ENCODE measurements at regions not wholly inside any gene's neighbourhood (a gene's known extent, or its start where the extent isn't known, plus 50 kb on each side); places are given as distances from the start of the nearest gene placed in this dataset.
A peak's percentile ranks its signal among the peaks of the same experiment; 100 is the strongest.
"Not testable (repeated sequence)": the region's sequence is repeated elsewhere in the genome, so short reads cannot be mapped to it uniquely, and the experiment has no call there.

DNA sequence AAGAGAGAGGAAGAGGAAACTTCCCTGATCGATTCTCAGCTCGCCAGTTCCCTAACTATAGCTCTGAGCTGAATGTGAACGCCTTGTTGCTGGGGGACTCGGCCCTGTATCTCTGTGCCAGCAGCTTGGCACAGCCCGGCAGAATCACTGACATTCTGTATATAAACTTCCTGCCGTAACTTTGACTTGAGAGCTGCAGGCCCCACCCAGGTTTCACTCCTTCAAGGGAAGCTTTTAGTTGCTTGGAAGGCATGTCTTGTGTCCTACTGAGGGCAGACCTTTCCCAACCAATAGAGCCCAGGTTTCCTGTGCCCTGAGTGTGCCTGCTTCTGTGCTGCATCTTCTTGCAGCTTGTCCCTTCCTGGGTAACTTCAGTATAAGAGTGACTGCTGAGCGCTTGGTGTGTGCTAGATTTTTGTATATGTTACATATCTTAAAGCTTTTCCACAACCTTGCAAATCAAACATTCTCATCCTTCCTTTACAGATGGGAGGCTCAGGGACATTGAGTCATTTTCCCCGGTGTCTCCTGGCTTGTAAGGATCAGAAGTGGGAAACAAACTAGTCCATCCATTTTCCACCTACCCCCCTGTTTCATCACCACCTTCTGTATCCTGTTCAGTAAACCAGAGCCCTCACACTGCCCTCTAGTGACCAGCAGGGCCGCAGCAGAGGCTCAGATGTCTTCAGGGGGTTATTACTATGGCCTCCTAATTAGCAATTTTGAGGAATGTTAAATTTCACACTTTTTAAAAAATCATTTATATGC is 225.2 kb upstream of the PRSS58 start:
- peak; percentile 54 for TF ChIP-seq CTCF (IDR thresholded peaks at IDR 0.05)
- Histone ChIP-seq H3K27me3 (no peaks in the 10 kb centered on the region), H3K4me1 (ENCODE audit: control insufficient read depth in 1 of 2, insufficient read depth in 1 of 2, low read depth in 1 of 2, low read length in 1 of 2) (peaks cover 40 to 56% of the 10 kb centered on the region in 2 experiments), H3K27ac (peak overlapping the region; percentile 18), H3K36me3 (no peaks in the 10 kb centered on the region), H3K9me3 (no peaks in the 10 kb centered on the region), H3K4me3 (ENCODE audit: low read depth in 1 of 2, low read length in 1 of 2) (no peak overlapping the region)

DNA sequence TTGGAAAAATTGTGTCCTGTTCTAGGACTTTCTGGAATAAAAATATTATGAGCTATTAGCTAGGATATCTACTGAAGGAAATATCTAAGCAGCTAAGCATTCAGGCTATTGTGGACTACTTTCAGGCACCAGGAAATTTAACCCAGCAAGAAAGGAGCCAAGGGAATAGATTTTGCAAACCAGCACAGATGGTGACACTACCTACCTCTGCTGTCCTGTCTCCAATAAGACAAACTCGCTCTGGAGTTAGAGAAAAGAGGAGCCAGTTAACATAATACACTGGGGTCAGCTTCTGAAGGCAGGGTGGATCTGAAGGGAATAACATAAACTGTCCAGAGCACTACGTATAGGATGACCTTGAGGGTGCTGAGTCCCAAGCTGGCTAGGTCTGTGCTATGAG is 223.7 kb upstream of the PRSS58 start:
- H3K4me1 ChIP-seq (ENCODE audit: control insufficient read depth in 1 of 2, insufficient read depth in 1 of 2, low read depth in 1 of 2, low read length in 1 of 2) = peaks cover 48 to 61% of the 10 kb centered on the region in 2 experiments
- TF ChIP-seq CTCF (IDR thresholded peaks at IDR 0.05) = no peak
- H3K27me3 ChIP-seq = no peaks in the 10 kb centered on the region
- H3K4me3 ChIP-seq (ENCODE audit: low read depth in 1 of 2, low read length in 1 of 2) = no peak overlapping the region
- no peaks in the 10 kb centered on the region for H3K36me3 ChIP-seq
- no peaks in the 10 kb centered on the region for H3K9me3 ChIP-seq
- H3K27ac ChIP-seq = no peak overlapping the region

GRCh38 chr7:142478479-142479220 is 220.8 kb upstream of the PRSS58 start:
- Histone ChIP-seq H3K4me1 (ENCODE audit: control insufficient read depth in 1 of 2, insufficient read depth in 1 of 2, low read depth in 1 of 2, low read length in 1 of 2) (peaks cover 23 to 32% of the 10 kb centered on the region in 2 experiments), H3K36me3 (no peaks in the 10 kb centered on the region), H3K9me3 (no peaks in the 10 kb centered on the region), H3K27me3 (no peaks in the 10 kb centered on the region), H3K4me3 (ENCODE audit: low read depth in 1 of 2, low read length in 1 of 2) (no peak overlapping the region), H3K27ac (peak overlapping the region; percentile 9)
- TF ChIP-seq CTCF (IDR thresholded peaks at IDR 0.05) = peak; percentile 70

GRCh38 chr7:142477801-142478200 is 219.9 kb upstream of the PRSS58 start:
- H3K4me3 ChIP-seq (ENCODE audit: low read depth in 1 of 2, low read length in 1 of 2); H3K27me3 ChIP-seq; H3K36me3 ChIP-seq; H3K9me3 ChIP-seq: not testable (repeated sequence)
- H3K4me1 ChIP-seq (ENCODE audit: control insufficient read depth in 1 of 2, insufficient read depth in 1 of 2, low read depth in 1 of 2, low read length in 1 of 2) = peaks cover 20 to 25% of the 10 kb centered on the region in 2 experiments
- peak overlapping the region; percentile 9 for H3K27ac ChIP-seq

DNA sequence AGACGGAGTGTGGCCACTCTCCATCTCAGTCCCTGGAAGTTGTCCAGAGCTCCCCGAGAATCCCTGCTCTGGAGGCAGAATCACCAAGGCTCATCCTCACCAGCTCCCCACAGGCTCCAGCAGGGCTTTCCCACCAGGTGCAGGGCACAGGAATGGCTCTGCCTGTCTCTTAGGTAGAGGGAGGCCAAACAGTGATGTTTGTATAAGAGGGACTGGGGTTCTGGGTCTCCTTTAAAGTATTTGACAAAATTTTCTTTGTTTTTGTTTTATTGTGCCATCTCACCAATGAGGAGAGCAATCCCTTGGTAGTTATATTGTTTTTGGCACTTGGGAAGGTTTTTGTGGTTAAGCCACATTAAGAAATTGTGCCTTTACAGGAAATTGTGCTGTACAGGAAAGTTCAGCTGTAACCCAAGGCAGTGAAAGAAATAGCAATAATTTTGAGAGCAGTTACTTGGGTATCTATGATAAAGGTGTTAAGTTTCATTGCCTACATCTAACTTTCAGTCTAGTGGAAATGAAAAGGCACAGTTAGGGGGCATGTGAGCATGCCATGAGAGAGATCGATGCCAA is 219.3 kb upstream of the PRSS58 start:
- H3K4me3 ChIP-seq (ENCODE audit: low read depth in 1 of 2, low read length in 1 of 2) = no peak overlapping the region
- no peak for TF ChIP-seq CTCF (IDR thresholded peaks at IDR 0.05)
- no peaks in the 10 kb centered on the region for H3K27me3 ChIP-seq
- H3K4me1 ChIP-seq (ENCODE audit: control insufficient read depth in 1 of 2, insufficient read depth in 1 of 2, low read depth in 1 of 2, low read length in 1 of 2) = peaks cover 19 to 21% of the 10 kb centered on the region in 2 experiments
- H3K36me3 ChIP-seq = no peaks in the 10 kb centered on the region
- H3K27ac ChIP-seq = peak overlapping the region; percentile 9
- no peaks in the 10 kb centered on the region for H3K9me3 ChIP-seq

DNA sequence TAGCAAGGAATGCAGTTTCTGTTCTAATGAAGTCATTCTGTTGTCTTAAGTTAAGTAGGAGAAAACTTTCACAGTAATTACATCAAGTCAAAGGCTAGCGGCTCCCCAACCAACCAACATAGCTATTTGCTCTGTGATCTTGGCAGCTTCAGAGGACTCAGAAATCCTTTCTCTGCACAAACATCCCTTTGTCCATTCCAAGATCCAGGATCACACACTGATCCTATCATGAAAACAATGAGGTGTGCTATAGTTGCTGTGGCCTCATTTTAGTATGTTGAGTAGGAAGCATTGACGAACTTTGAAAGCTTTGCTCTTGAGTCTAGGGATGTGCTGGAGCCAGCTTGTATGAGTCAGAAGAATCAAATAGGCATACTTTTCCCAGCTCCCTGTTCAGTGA is 218.2 kb upstream of the PRSS58 start:
- Histone ChIP-seq H3K4me1 (ENCODE audit: control insufficient read depth in 1 of 2, insufficient read depth in 1 of 2, low read depth in 1 of 2, low read length in 1 of 2) (peaks cover 19 to 21% of the 10 kb centered on the region in 2 experiments), H3K27me3 (no peaks in the 10 kb centered on the region), H3K4me3 (ENCODE audit: low read depth in 1 of 2, low read length in 1 of 2) (no peak overlapping the region), H3K9me3 (no peaks in the 10 kb centered on the region), H3K27ac (no peak overlapping the region), H3K36me3 (no peaks in the 10 kb centered on the region)
- TF ChIP-seq CTCF (IDR thresholded peaks at IDR 0.05) = no peak

All from neutrophil (primary cell).